Endothelial cell of umbilical vein (primary cell): ENCODE measurements at regions not wholly inside any gene's neighbourhood (a gene's known extent, or its start where the extent isn't known, plus 50 kb on each side); places are given as distances from the start of the nearest gene placed in this dataset.

Experiments
- BruUV-seq: library from RNA; stranded (reverse); fragments of 400-500 nt; replicated peaks from 2 replicates; lab custom pipeline; 2021; lab: Mats Ljungman, UMichigan
- CTCF ChIA-PET: fragments of 300-600, 350-600 bp; sonication (Branson Sonifier 250); formaldehyde crosslinking; loops from one replicate; lab custom pipeline; 2021; ENCODE audit warnings: antibody characterized with exemption, inconsistent platforms; lab: Charles Lee
- POLR2A ChIA-PET: fragments of 300-600, 350-600 bp; sonication (Branson Sonifier 250); formaldehyde crosslinking; loops from one replicate; lab custom pipeline; 2021; ENCODE audit warnings: antibody characterized with exemption, inconsistent platforms; lab: Charles Lee
- DNase-seq: peaks from one replicate; pipeline ENCODE4 v3.0.0-alpha.2; 2011; ENCODE audit warnings: low read depth, low spot score
- FAIRE-seq: peaks from 2 replicates; lab custom pipeline; 2011; peaks lifted over from hg19 to GRCh38; lab: Jason Lieb, UNC
- H2AFZ ChIP-seq: 2 replicates; pipeline ENCODE4 v1.6.0; 2012; ENCODE audit warnings: low read depth, low read length, control low read depth, inconsistent platforms
- H3K27ac ChIP-seq: 2 replicates; pipeline ENCODE4 v1.5.1; 2011; ENCODE audit warnings: low read depth, mild to moderate bottlenecking, control low read depth, low read length, moderate library complexity; ENCODE audit not compliant: insufficient read depth
- H3K27me3 ChIP-seq, 2 experiments: 2 replicates each; pipeline versions ENCODE4 v1.6.0 to v1.6.1; 2011; ENCODE audit warnings: low read length in 2 of 2, mixed read lengths in 1 of 2; ENCODE audit not compliant: control insufficient read depth in 2 of 2, insufficient read depth in 2 of 2
- H3K36me3 ChIP-seq, 2 experiments: 2 replicates in 1 of 2; 3 replicates in 1 of 2; pipeline ENCODE4 v1.5.1; 2011; ENCODE audit warnings: low read length in 2 of 2, mild to moderate bottlenecking in 1 of 2, moderate library complexity in 1 of 2; ENCODE audit not compliant: control insufficient read depth in 2 of 2, insufficient read depth in 2 of 2; ENCODE audit errors: extremely low read depth in 1 of 2
- H3K4me1 ChIP-seq: 3 replicates; pipeline ENCODE4 v1.5.1; 2011; ENCODE audit warnings: mild to moderate bottlenecking, low read length; ENCODE audit not compliant: control insufficient read depth, insufficient read depth; ENCODE audit errors: extremely low read depth
- H3K4me2 ChIP-seq: 2 replicates; pipeline ENCODE4 v1.6.1; 2011; ENCODE audit warnings: low read length, control low read depth, mixed read lengths; ENCODE audit not compliant: insufficient read depth
- H3K4me3 ChIP-seq, 3 experiments: fragments of 200-600 bp in 1 of 3; sonication (generic), shearing (Covaris generic) in 1 of 3; replicated peaks in 1 of 3; 2 replicates each; pipeline ENCODE4 v1.5.1; 2011 to 2016; ENCODE audit warnings: control low read depth in 3 of 3, low read length in 3 of 3, mild to moderate bottlenecking in 2 of 3, inconsistent platforms in 1 of 3, low read depth in 1 of 3, moderate library complexity in 1 of 3; ENCODE audit not compliant: insufficient read depth in 1 of 3
- H3K79me2 ChIP-seq: 2 replicates; pipeline ENCODE4 v1.6.0; 2012; ENCODE audit warnings: low read length, inconsistent platforms; ENCODE audit not compliant: control insufficient read depth, insufficient read depth
- H3K9ac ChIP-seq: replicated peaks from 2 replicates; pipeline ENCODE3; 2011; ENCODE audit warnings: low read length, control low read depth; ENCODE audit not compliant: insufficient read depth; ENCODE audit errors: extremely low read depth
- H3K9me1 ChIP-seq: replicated peaks from 3 replicates; pipeline ENCODE4 v1.6.0; 2011; ENCODE audit warnings: mild to moderate bottlenecking, low read length; ENCODE audit not compliant: control insufficient read depth, insufficient read depth; ENCODE audit errors: extremely low read depth
- H3K9me3 ChIP-seq: replicated peaks from 2 replicates; pipeline ENCODE4 v1.5.1; 2012; ENCODE audit warnings: low read length, inconsistent platforms; ENCODE audit not compliant: control insufficient read depth, insufficient read depth
- H4K20me1 ChIP-seq: replicated peaks from 2 replicates; pipeline ENCODE3; 2011; ENCODE audit warnings: mild to moderate bottlenecking, low read length; ENCODE audit not compliant: control insufficient read depth, insufficient read depth; ENCODE audit errors: extremely low read depth
- CTCF ChIP-seq, 2 donors: IDR thresholded peaks; 1 replicate in 1 of 2; 2 replicates in 1 of 2; pipeline ENCODE4 v1.5.1; 2011; ENCODE audit warnings: low read length in 2 of 2, mild to moderate bottlenecking in 2 of 2, moderate library complexity in 2 of 2, control low read depth in 1 of 2, inconsistent platforms in 1 of 2, low read depth in 1 of 2; ENCODE audit not compliant: insufficient read depth in 1 of 2; ENCODE audit errors: extremely low read depth in 1 of 2
- EZH2 ChIP-seq: IDR thresholded peaks from 2 replicates; pipeline ENCODE4 v1.6.1; 2012; ENCODE audit warnings: borderline replicate concordance, low read depth, mild to moderate bottlenecking, moderate library complexity, low read length, inconsistent platforms; ENCODE audit not compliant: severe bottlenecking
- FOS ChIP-seq: IDR thresholded peaks from 2 replicates; pipeline ENCODE4 v1.6.1; 2011; ENCODE audit warnings: mild to moderate bottlenecking, low read length, moderate library complexity, borderline replicate concordance; ENCODE audit not compliant: insufficient read depth
- GATA2 ChIP-seq: IDR thresholded peaks from 2 replicates; pipeline ENCODE4 v1.7.0; 2011; ENCODE audit warnings: low read depth, mild to moderate bottlenecking, moderate library complexity, mixed read lengths, low read length; ENCODE audit not compliant: insufficient read length, insufficient read depth
- JUN ChIP-seq: IDR thresholded peaks from 2 replicates; pipeline ENCODE4 v1.6.1; 2011; ENCODE audit warnings: borderline replicate concordance, low read depth; ENCODE audit not compliant: insufficient read length, insufficient read depth
- MAX ChIP-seq: IDR thresholded peaks from 2 replicates; pipeline ENCODE4 v1.6.1; 2011; ENCODE audit not compliant: insufficient read depth, insufficient read length
- MYC ChIP-seq: IDR thresholded peaks from one replicate; pipeline ENCODE4 v1.6.1; 2011; ENCODE audit warnings: mild to moderate bottlenecking, low read depth, low read length
- POLR2A ChIP-seq: IDR thresholded peaks from 2 replicates; pipeline ENCODE4 v1.6.1; 2012; ENCODE audit warnings: low read depth, mild to moderate bottlenecking, control low read depth, low read length
- POLR2AphosphoS5 ChIP-seq: IDR thresholded peaks from 2 replicates; pipeline ENCODE4 v1.6.1; 2012; ENCODE audit warnings: low read depth, mild to moderate bottlenecking, control low read depth, low read length, moderate library complexity; ENCODE audit not compliant: insufficient read depth
- dilution Hi-C: fragments of 300-500 bp; cut with MboI; formaldehyde crosslinking; loops from one replicate; pipeline ENCODE4 v1.15.0; 2019; ENCODE audit warnings: low sequenced_read_pairs; ENCODE audit not compliant: extremely low pct_ligation_motif_present
- intact Hi-C: fragments of 100-400 bp; cut with micrococcal nuclease; formaldehyde crosslinking; loops from one replicate; pipeline ENCODE4 v1.10.0; 2022

GRCh38 chr9:82729991-82730589, 332.9 kb downstream of the RASEF start:
- Histone ChIP-seq H3K79me2 (no peaks in the 10 kb centered on the region), H3K36me3 (no peaks in the 10 kb centered on the region), H4K20me1 (no peaks in the 10 kb centered on the region), H3K9me3 (peaks cover 3% of the 10 kb centered on the region), H3K27ac (no peak overlapping the region), H3K4me3 (no peak overlapping the region), H3K9me1 (no peaks in the 10 kb centered on the region), H3K27me3 (no peaks in the 10 kb centered on the region), H3K4me2 (no peak overlapping the region), H3K4me1 (no peaks in the 10 kb centered on the region), H3K9ac (no peak overlapping the region), H2AFZ (no peak overlapping the region)
- POLR2A ChIA-PET: no interaction called here
- intact Hi-C loops (no loop called here), dilution Hi-C loops (no loop called here)
- no peak for TF ChIP-seq EZH2
- no peak for DNase-seq
- CTCF ChIA-PET: interaction anchor here (0.7 kb wide), 1 partner anchor 215 kb away, joined by 4 read pairs; no protein-coding TSS in a partner anchor
- FAIRE-seq: no peak
- no TSS peak for BruUV-seq

GRCh38 chr9:82732928-82733327, 330.0 kb downstream of the RASEF start:
- FAIRE-seq (no peak), DNase-seq (no peak)
- Histone ChIP-seq H3K4me1 (no peaks in the 10 kb centered on the region), H3K4me2 (no peak overlapping the region), H4K20me1 (no peaks in the 10 kb centered on the region), H3K27ac (no peak overlapping the region), H3K9me3 (peaks cover 2% of the 10 kb centered on the region), H3K27me3 (no peaks in the 10 kb centered on the region), H3K36me3 (no peaks in the 10 kb centered on the region), H3K9ac (no peak overlapping the region), H3K4me3 (no peak overlapping the region), H3K9me1 (no peaks in the 10 kb centered on the region), H2AFZ (no peak overlapping the region), H3K79me2 (no peaks in the 10 kb centered on the region)
- dilution Hi-C loops (no loop called here), intact Hi-C loops (no loop called here)
- BruUV-seq: no TSS peak
- ChIA-PET CTCF (no interaction called here), POLR2A (no interaction called here)
- TF ChIP-seq POLR2AphosphoS5 (no peak), FOS (no peak), MAX (no peak), EZH2 (no peak), POLR2A (no peak), CTCF (IDR thresholded peaks at IDR 0.05; ENCODE audit: extremely low read depth in 1 of 2, insufficient read depth in 1 of 2, low read depth in 1 of 2, low read length in 2 of 2) (no peak), MYC (no peak), GATA2 (no peak), JUN (no peak)
